ENCODE measurements at regions not wholly inside any gene's neighbourhood (a gene's known extent, or its start where the extent isn't known, plus 50 kb on each side); places are given as distances from the start of the nearest gene placed in this dataset.

- TF ChIP-seq CTCF (IDR thresholded peaks at IDR 0.05) (no peak), SOX15 (CRISPR knock-in tag; IDR thresholded peaks at IDR 0.05) (no peak), ZNF219 (CRISPR knock-in tag; IDR thresholded peaks at IDR 0.05; ENCODE audit: borderline replicate concordance) (no peak), SMAD4 (CRISPR knock-in tag; IDR thresholded peaks at IDR 0.05) (no peak), FOXK1 (CRISPR knock-in tag; IDR thresholded peaks at IDR 0.05) (no peak), ZBTB21 (CRISPR knock-in tag; IDR thresholded peaks at IDR 0.05; ENCODE audit: borderline replicate concordance) (no peak), HMGA2 (CRISPR knock-in tag; IDR thresholded peaks at IDR 0.05) (no peak), CDX4 (CRISPR knock-in tag; IDR thresholded peaks at IDR 0.05; ENCODE audit: borderline replicate concordance) (no peak), ZNF138 (CRISPR knock-in tag; conservative IDR thresholded peaks at IDR 0.05) (no peak)
- TF ChIP-seq, protein P1, sequence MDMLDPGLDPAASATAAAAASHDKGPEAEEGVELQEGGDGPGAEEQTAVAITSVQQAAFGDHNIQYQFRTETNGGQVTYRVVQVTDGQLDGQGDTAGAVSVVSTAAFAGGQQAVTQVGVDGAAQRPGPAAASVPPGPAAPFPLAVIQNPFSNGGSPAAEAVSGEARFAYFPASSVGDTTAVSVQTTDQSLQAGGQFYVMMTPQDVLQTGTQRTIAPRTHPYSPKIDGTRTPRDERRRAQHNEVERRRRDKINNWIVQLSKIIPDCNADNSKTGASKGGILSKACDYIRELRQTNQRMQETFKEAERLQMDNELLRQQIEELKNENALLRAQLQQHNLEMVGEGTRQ (CRISPR knock-in tag; IDR thresholded peaks at IDR 0.05) = no peak
Measured at GRCh38 chr5:62935660-62936059, 357.0 kb downstream of the LRRC70 start.
